ENCODE measurements at regions not wholly inside any gene's neighbourhood (a gene's known extent, or its start where the extent isn't known, plus 50 kb on each side); places are given as distances from the start of the nearest gene placed in this dataset.

- Mint-ChIP-seq H3K27ac (no peak overlapping the region), H3K27me3 (peaks cover 13% of the 10 kb centered on the region), H3K36me3 (no peaks in the 10 kb centered on the region), H3K4me3 (no peak overlapping the region), H3K4me1 (peaks cover 21% of the 10 kb centered on the region), H3K9me3 (no peaks in the 10 kb centered on the region)
- ATAC-seq = peak; percentile 63
Observed at GRCh38 chr3:187951452-187952190, 202.3 kb upstream of the LPP start.

GRCh38 chr3:187952849-187953248 is 201.1 kb upstream of the LPP start:
- peaks cover 13% of the 10 kb centered on the region for H3K27me3 Mint-ChIP-seq
- H3K4me3 Mint-ChIP-seq = no peak overlapping the region
- no peak for ATAC-seq
- H3K27ac Mint-ChIP-seq = no peak overlapping the region
- peaks cover 14% of the 10 kb centered on the region for H3K4me1 Mint-ChIP-seq
- no peaks in the 10 kb centered on the region for H3K9me3 Mint-ChIP-seq
- no peaks in the 10 kb centered on the region for H3K36me3 Mint-ChIP-seq

DNA sequence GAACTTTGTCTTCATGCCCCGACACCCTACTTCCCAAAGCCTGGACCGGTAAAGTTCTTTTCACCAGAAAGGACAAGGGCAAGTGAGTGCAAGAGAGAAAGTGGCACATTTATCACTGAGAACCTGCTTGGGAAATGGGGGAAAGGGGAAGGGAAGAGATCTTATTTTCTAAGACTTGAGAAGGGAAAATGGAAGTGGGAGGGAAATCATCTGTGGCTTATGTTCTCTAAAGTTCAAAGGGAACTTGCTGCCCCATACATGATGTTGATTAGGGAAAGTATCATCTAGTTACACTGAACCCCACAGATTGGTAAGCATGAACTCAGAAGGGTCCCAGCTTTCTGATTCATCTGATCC is 199.5 kb upstream of the LPP start:
- no peak overlapping the region for H3K4me3 Mint-ChIP-seq
- peaks cover 23% of the 10 kb centered on the region for H3K4me1 Mint-ChIP-seq
- ATAC-seq = no peak
- no peaks in the 10 kb centered on the region for H3K9me3 Mint-ChIP-seq
- H3K27me3 Mint-ChIP-seq = peaks cover 21% of the 10 kb centered on the region
- H3K27ac Mint-ChIP-seq = no peak overlapping the region
- no peaks in the 10 kb centered on the region for H3K36me3 Mint-ChIP-seq

GRCh38 chr3:187954873-187955586 is 198.9 kb upstream of the LPP start:
- no peak for ATAC-seq

GRCh38 chr3:187955587-187955952 is 198.4 kb upstream of the LPP start:
- H3K27ac Mint-ChIP-seq = no peak overlapping the region
- H3K36me3 Mint-ChIP-seq = no peaks in the 10 kb centered on the region
- H3K4me3 Mint-ChIP-seq = no peak overlapping the region
- no peak for ATAC-seq
- peaks cover 22% of the 10 kb centered on the region for H3K4me1 Mint-ChIP-seq
- H3K9me3 Mint-ChIP-seq = no peaks in the 10 kb centered on the region
- H3K27me3 Mint-ChIP-seq = peaks cover 21% of the 10 kb centered on the region

More at GRCh38 chr3:187954873-187955586, 198.9 kb upstream of the LPP start:
- H3K9me3 Mint-ChIP-seq = no peaks in the 10 kb centered on the region
- peaks cover 21% of the 10 kb centered on the region for H3K27me3 Mint-ChIP-seq
- H3K36me3 Mint-ChIP-seq = no peaks in the 10 kb centered on the region
- H3K27ac Mint-ChIP-seq = no peak overlapping the region
- H3K4me1 Mint-ChIP-seq = peaks cover 23% of the 10 kb centered on the region
- no peak overlapping the region for H3K4me3 Mint-ChIP-seq

DNA sequence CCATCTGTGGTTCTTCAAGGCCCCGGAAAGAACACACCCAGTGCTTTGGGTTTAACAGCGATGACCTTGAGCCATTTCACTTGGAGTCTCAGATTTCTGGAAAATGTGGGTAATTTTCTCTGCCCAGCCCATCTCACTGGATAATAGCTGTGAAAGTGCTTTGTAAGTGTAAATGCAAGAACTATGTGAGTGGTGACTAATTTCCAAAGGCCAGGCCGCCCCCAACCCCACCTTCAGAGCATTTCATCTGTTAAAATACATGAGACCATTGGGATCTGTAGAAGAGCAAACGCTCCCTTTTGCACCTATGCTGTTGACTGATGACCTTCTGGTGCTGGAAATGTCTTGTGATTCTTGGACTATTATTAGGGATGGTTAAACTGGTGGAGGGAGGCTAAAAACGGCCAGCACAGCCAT is 196.8 kb upstream of the LPP start:
- Mint-ChIP-seq H3K4me3 (no peak overlapping the region), H3K9me3 (no peaks in the 10 kb centered on the region), H3K4me1 (peaks cover 9% of the 10 kb centered on the region), H3K36me3 (no peaks in the 10 kb centered on the region), H3K27ac (no peak overlapping the region), H3K27me3 (peaks cover 21% of the 10 kb centered on the region)
- no peak for ATAC-seq

- H3K4me1 Mint-ChIP-seq = peaks cover 9% of the 10 kb centered on the region
- no peak for ATAC-seq
- H3K27me3 Mint-ChIP-seq = peaks cover 21% of the 10 kb centered on the region
- no peak overlapping the region for H3K27ac Mint-ChIP-seq
- no peaks in the 10 kb centered on the region for H3K36me3 Mint-ChIP-seq
- no peak overlapping the region for H3K4me3 Mint-ChIP-seq
- no peaks in the 10 kb centered on the region for H3K9me3 Mint-ChIP-seq
Observed at GRCh38 chr3:187957582-187957981, 196.4 kb upstream of the LPP start.

DNA sequence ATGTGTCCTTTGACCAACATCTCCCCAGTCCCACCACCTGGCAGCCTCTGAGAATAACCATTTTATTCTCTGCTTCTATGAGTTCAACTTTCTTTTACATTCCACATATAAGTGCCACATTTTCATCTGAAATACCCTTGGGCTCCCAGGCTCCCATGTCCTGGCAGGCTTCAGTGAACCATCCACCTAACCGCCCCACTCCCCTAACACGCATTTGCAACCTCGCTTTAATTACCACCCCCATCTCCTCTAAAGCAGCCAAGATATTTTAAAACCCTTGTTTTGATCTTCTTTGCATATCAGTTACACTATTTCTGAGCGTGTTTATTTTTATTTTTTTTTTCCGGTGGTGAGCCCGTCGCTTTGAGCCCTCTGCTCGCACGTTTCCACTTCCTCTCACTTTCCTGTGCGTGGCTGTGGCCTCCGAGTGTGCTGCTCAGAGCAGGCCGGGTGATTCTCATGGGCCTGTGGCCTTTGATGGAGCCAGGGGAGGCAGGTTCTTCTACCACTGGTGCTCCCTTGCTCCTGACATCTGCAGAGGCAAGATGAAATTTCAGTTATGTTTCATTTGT is 195.4 kb upstream of the LPP start:
- Mint-ChIP-seq H3K4me1 (peaks cover 9% of the 10 kb centered on the region), H3K36me3 (no peaks in the 10 kb centered on the region), H3K27ac (peak overlapping the region; percentile 57), H3K27me3 (peaks cover 21% of the 10 kb centered on the region), H3K4me3 (peak overlapping the region; percentile 70), H3K9me3 (no peaks in the 10 kb centered on the region)
- peak; percentile 80 for ATAC-seq

- no peak overlapping the region for H3K27ac Mint-ChIP-seq
- H3K9me3 Mint-ChIP-seq = no peaks in the 10 kb centered on the region
Observed at GRCh38 chr3:187960820-187961219, 193.1 kb upstream of the LPP start.

GRCh38 chr3:187961366-187961765 is 192.6 kb upstream of the LPP start:
- no peaks in the 10 kb centered on the region for H3K9me3 Mint-ChIP-seq
- peaks cover 28% of the 10 kb centered on the region for H3K27me3 Mint-ChIP-seq
- H3K27ac Mint-ChIP-seq = no peak overlapping the region
- peaks cover 9% of the 10 kb centered on the region for H3K4me1 Mint-ChIP-seq
- H3K4me3 Mint-ChIP-seq = no peak overlapping the region
- H3K36me3 Mint-ChIP-seq = no peaks in the 10 kb centered on the region
- ATAC-seq = no peak

More at GRCh38 chr3:187960820-187961219, 193.1 kb upstream of the LPP start:
- H3K4me1 Mint-ChIP-seq = peaks cover 9% of the 10 kb centered on the region
- ATAC-seq = no peak
- H3K4me3 Mint-ChIP-seq = no peak overlapping the region
- peaks cover 31% of the 10 kb centered on the region for H3K27me3 Mint-ChIP-seq
- H3K36me3 Mint-ChIP-seq = no peaks in the 10 kb centered on the region

- Mint-ChIP-seq H3K36me3 (no peaks in the 10 kb centered on the region), H3K9me3 (no peaks in the 10 kb centered on the region), H3K4me1 (peaks cover 16% of the 10 kb centered on the region), H3K27me3 (peaks cover 32% of the 10 kb centered on the region), H3K27ac (no peak overlapping the region), H3K4me3 (no peak overlapping the region)
- peak; percentile 76 for ATAC-seq
Observed at GRCh38 chr3:187963003-187963676, 190.8 kb upstream of the LPP start.

- Mint-ChIP-seq H3K27me3 (peaks cover 25% of the 10 kb centered on the region), H3K36me3 (no peaks in the 10 kb centered on the region), H3K4me1 (peaks cover 9% of the 10 kb centered on the region), H3K9me3 (no peaks in the 10 kb centered on the region), H3K4me3 (no peak overlapping the region), H3K27ac (no peak overlapping the region)
- no peak for ATAC-seq
Observed at GRCh38 chr3:187963677-187964385, 190.1 kb upstream of the LPP start.

DNA sequence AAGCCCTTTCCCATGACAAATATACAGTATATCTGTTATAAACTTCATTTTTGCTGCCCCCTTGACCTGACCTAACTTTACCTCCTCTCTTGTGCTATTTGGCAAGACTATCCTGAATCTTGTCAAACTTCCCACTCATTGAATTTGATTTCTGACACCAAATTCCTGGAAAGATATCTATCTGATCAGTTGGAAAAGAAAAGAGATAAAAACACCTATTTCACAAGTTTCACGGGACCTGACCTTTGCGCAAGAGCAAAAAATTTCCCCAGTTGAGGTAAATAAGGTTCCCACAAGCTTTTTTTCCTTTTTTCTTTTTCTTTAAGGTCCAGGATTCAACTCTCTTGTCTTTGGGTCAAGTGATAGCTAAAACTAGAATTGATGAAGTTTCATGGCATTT is 189.2 kb upstream of the LPP start:
- H3K27me3 Mint-ChIP-seq = peaks cover 23% of the 10 kb centered on the region
- no peak overlapping the region for H3K27ac Mint-ChIP-seq
- H3K36me3 Mint-ChIP-seq = no peaks in the 10 kb centered on the region
- ATAC-seq = no peak
- H3K4me3 Mint-ChIP-seq = no peak overlapping the region
- H3K4me1 Mint-ChIP-seq = peaks cover 8% of the 10 kb centered on the region
- H3K9me3 Mint-ChIP-seq = no peaks in the 10 kb centered on the region

GRCh38 chr3:187966096-187966495 is 187.9 kb upstream of the LPP start:
- H3K4me3 Mint-ChIP-seq = no peak overlapping the region
- no peak overlapping the region for H3K27ac Mint-ChIP-seq
- ATAC-seq = no peak
- no peaks in the 10 kb centered on the region for H3K36me3 Mint-ChIP-seq
- peaks cover 8% of the 10 kb centered on the region for H3K4me1 Mint-ChIP-seq
- H3K27me3 Mint-ChIP-seq = peaks cover 28% of the 10 kb centered on the region
- no peaks in the 10 kb centered on the region for H3K9me3 Mint-ChIP-seq

Data from stimulated activated memory B cell treated with anti-CD40 and anti-IgM and Interleukin-4, amounts not matched to agents 10 μg/mL and 1 μg/mL and 100 μg/mL, for 72 hours (primary cell).